Uterus (tissue), 3 donors: ENCODE measurements at regions not wholly inside any gene's neighbourhood (a gene's known extent, or its start where the extent isn't known, plus 50 kb on each side); places are given as distances from the start of the nearest gene placed in this dataset.

Source experiments
- DNase-seq, 2 donors: peaks; one replicate each; pipeline ENCODE4 v3.0.0-alpha.2; 2019 to 2020
- H3K27ac ChIP-seq, 2 donors: fragments of 200-600 bp; sonication (generic); 1 replicate in 1 of 2; 2 replicates in 1 of 2; pipeline ENCODE4 v1.5.1; 2016 to 2018
- H3K27me3 ChIP-seq, 2 donors: fragments of 200-600 bp; sonication (generic); one replicate each; pipeline ENCODE4 v1.5.1; 2018 to 2019; ENCODE audit warnings: control low read depth in 1 of 2
- H3K36me3 ChIP-seq, 2 donors: fragments of 200-600 bp; sonication (generic); one replicate each; pipeline ENCODE4 v1.5.1; 2019; ENCODE audit warnings: control low read depth in 1 of 2
- H3K4me1 ChIP-seq, 2 donors: fragments of 200-600 bp; sonication (generic); one replicate each; pipeline ENCODE4 v1.5.1; 2018 to 2019; ENCODE audit warnings: control low read depth in 1 of 2
- H3K4me3 ChIP-seq, 2 donors: fragments of 200-600 bp; sonication (generic); 1 replicate in 1 of 2; 2 replicates in 1 of 2; pipeline ENCODE4 v1.5.1; 2018 to 2019; ENCODE audit warnings: mild to moderate bottlenecking in 1 of 2
- H3K9me3 ChIP-seq, 2 donors: fragments of 200-600 bp; sonication (generic); one replicate each; pipeline ENCODE4 v1.5.1; 2019; ENCODE audit warnings: control low read depth in 1 of 2
- POLR2A ChIP-seq, 2 donors: fragments of 450-650 bp; IDR thresholded peaks; one replicate each; pipeline ENCODE4 v1.6.1; 2016; ENCODE audit warnings: antibody characterized with exemption in 2 of 2, mild to moderate bottlenecking in 1 of 2, moderate library complexity in 1 of 2
- intact Hi-C: fragments of 100-400 bp; cut with DNase I; formaldehyde crosslinking; loops from one replicate; pipeline ENCODE4 v1.15.1; 2023; ENCODE audit warnings: low total_unique reads
- TF ChIP-seq, protein P1 (sequence below), 4 experiments: fragments of 200-600 bp in 2 of 4; fragments of 450-650 bp in 2 of 4; sonication (generic) in 2 of 4; IDR thresholded peaks; one replicate each; pipeline ENCODE4 v1.5.1; 2016 to 2019; ENCODE audit warnings: antibody characterized with exemption in 4 of 4, mild to moderate bottlenecking in 2 of 4, moderate library complexity in 1 of 4
- donor health status: DM: yes; HTN: yes; CAD: no.

DNA sequence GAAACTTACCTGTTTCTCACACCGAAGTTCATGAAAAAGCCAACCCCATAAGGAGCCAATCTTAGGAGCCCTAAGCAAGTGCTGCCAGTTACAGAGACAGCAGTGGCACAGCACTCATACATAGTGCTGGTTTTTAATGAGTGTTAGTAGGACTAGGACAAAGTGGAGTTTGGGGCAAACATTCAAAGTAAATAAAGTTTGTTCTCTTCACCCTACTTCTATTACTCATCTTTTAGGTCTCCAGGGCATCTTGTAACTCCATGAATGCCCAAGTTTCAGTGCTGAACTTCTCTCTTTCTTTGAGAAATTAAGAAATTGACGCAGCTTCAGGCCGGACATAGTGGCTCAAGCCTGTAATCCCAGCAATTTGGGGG is 584.7 kb downstream of the EBF1 start:
- no peak for DNase-seq
- Histone ChIP-seq H3K4me3 (no peak overlapping the region), H3K27me3 (no peaks in the 10 kb centered on the region), H3K9me3 (no peaks in the 10 kb centered on the region), H3K27ac (no peak overlapping the region), H3K36me3 (no peaks in the 10 kb centered on the region), H3K4me1 (no peaks in the 10 kb centered on the region)
- intact Hi-C loops = no loop called here
- TF ChIP-seq, protein P1, sequence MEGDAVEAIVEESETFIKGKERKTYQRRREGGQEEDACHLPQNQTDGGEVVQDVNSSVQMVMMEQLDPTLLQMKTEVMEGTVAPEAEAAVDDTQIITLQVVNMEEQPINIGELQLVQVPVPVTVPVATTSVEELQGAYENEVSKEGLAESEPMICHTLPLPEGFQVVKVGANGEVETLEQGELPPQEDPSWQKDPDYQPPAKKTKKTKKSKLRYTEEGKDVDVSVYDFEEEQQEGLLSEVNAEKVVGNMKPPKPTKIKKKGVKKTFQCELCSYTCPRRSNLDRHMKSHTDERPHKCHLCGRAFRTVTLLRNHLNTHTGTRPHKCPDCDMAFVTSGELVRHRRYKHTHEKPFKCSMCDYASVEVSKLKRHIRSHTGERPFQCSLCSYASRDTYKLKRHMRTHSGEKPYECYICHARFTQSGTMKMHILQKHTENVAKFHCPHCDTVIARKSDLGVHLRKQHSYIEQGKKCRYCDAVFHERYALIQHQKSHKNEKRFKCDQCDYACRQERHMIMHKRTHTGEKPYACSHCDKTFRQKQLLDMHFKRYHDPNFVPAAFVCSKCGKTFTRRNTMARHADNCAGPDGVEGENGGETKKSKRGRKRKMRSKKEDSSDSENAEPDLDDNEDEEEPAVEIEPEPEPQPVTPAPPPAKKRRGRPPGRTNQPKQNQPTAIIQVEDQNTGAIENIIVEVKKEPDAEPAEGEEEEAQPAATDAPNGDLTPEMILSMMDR (IDR thresholded peaks at IDR 0.05) = no peak
- no peak for TF ChIP-seq POLR2A (IDR thresholded peaks at IDR 0.05)

DNA sequence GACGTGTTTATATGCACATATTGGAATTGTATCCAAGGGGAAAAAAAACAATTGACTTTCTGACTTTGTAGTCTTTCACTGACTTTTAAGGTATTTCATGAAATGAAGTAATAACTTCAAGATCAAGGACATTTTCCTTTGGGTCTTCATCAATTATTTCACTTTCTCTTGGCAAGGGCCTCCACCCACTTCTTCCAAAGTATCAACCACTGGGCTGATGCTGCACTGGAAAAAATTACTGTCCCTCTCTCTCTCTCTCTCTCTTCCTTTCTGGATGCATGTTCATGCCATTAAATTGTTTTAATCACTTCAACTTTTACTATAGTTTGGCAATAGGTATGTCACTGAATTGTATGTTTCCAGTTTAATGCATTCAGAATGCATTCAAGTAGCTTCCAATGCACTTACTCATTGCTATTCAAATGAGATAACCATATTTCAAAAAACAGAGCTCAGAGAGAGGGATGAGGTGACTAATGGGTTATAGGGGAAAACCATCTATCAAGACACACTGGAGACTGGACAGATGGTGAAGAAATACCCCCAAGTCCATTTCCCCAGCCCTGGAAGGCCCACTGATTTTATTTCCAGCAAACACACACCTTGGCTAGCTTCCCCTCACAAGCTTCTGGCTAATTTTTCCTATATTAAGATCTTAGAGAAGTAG is 585.3 kb downstream of the EBF1 start:
- no peak overlapping the region for H3K4me3 ChIP-seq
- H3K4me1 ChIP-seq = no peaks in the 10 kb centered on the region
- intact Hi-C loops = no loop called here
- TF ChIP-seq, protein P1 (IDR thresholded peaks at IDR 0.05) = no peak
- TF ChIP-seq POLR2A (IDR thresholded peaks at IDR 0.05) = no peak
- H3K27me3 ChIP-seq = no peaks in the 10 kb centered on the region
- no peak overlapping the region for H3K27ac ChIP-seq
- no peaks in the 10 kb centered on the region for H3K9me3 ChIP-seq
- H3K36me3 ChIP-seq = no peaks in the 10 kb centered on the region
- no peak for DNase-seq

DNA sequence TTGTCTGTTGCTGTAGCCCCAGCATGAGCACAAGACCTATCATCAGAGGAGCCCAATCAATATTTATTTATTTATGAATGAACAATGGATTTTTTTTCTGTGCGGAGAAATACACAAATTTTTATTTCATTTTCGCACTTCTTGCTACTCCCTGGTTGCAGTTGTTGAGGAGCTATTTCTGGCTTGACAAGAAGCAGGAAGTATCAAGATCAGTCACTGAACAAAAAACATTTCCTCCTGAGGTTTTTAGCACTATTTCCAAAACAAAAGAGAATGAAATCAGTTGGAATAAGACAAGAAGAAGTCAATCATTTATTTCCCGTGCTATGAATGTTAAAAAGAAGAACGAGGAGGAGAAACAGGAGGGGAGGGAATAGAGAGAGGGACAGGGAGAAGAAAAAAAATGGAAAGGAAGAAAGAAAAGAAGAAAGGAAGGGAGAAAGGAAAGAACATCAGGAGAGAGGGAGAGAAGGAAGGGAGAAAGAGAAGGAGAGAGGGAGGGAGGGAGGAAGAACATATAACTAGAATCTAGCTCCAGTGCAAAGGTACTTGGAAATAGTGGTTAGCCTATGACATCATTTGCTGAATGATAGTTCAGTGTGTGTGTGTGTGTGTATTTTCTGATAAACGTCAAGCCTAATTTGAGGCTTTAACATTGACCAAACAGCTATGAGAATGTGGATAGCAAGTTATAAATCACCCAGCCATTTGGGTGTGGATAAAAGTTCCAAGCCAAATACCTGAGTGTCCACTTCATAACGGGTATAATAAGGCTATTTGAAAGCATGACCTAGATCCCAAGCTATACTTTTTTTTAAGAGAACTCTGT is 586.0 kb downstream of the EBF1 start:
- H3K4me3 ChIP-seq = no peak overlapping the region
- no peaks in the 10 kb centered on the region for H3K27me3 ChIP-seq
- H3K36me3 ChIP-seq = no peaks in the 10 kb centered on the region
- intact Hi-C loops = no loop called here
- H3K27ac ChIP-seq = no peak overlapping the region
- no peak for DNase-seq
- H3K4me1 ChIP-seq = no peaks in the 10 kb centered on the region
- no peaks in the 10 kb centered on the region for H3K9me3 ChIP-seq
- no peak for TF ChIP-seq POLR2A (IDR thresholded peaks at IDR 0.05)

DNA sequence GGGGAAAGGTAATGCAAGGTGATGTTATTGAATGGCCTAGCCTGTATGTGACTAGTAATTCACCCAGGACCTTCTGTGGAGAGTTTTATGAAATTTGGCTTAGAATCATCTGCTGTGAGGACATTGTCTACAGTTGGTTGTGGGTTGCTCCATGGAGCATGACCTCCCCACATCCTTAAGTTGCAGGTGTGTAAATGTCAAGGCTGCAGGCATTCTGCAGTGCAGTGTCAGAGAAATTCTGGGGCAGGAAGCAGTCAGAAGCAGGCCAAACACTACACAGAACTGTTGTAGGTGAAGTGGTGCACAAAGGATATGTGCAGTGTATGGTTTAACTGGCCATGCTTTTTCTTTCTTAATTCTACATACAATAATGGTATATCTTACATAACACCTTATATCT is 588.3 kb downstream of the EBF1 start:
- TF ChIP-seq POLR2A (IDR thresholded peaks at IDR 0.05) = no peak
- TF ChIP-seq, protein P1 (IDR thresholded peaks at IDR 0.05) = no peak
- DNase-seq = no peak
- H3K4me1 ChIP-seq = no peaks in the 10 kb centered on the region
- H3K36me3 ChIP-seq = no peaks in the 10 kb centered on the region
- H3K27ac ChIP-seq = no peak overlapping the region
- intact Hi-C loops = no loop called here
- no peaks in the 10 kb centered on the region for H3K27me3 ChIP-seq
- peaks cover 0 to 3% of the 10 kb centered on the region in 2 donors for H3K9me3 ChIP-seq
- no peak overlapping the region for H3K4me3 ChIP-seq

DNA sequence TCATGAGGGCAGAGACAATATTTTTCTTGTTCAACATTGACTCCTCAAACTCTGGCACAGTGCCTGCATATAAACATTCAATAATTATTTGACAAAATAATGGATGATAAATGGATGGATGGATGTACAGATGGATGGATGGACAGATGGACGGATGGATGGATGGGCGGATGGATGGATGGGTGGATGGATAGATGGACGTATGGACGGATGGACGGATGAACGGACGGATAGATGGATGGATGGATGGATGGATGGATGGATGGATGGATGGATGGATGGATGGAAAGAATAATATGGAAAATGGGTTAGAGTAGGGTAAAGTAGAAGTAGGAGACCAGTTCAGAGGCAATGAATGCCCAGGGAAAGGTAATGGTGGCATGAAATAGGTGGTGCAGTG is 589.2 kb downstream of the EBF1 start:
- DNase-seq = no peak
- Histone ChIP-seq H3K27me3 (no peaks in the 10 kb centered on the region), H3K27ac (no peak overlapping the region), H3K4me3 (no peak overlapping the region), H3K9me3 (peaks cover 0 to 3% of the 10 kb centered on the region in 2 donors), H3K4me1 (no peaks in the 10 kb centered on the region), H3K36me3 (no peaks in the 10 kb centered on the region)
- intact Hi-C loops = no loop called here
- TF ChIP-seq, protein P1 (IDR thresholded peaks at IDR 0.05) = no peak
- TF ChIP-seq POLR2A (IDR thresholded peaks at IDR 0.05) = no peak
